ENCODE measurements at regions not wholly inside any gene's neighbourhood (a gene's known extent, or its start where the extent isn't known, plus 50 kb on each side); places are given as distances from the start of the nearest gene placed in this dataset.

DNA sequence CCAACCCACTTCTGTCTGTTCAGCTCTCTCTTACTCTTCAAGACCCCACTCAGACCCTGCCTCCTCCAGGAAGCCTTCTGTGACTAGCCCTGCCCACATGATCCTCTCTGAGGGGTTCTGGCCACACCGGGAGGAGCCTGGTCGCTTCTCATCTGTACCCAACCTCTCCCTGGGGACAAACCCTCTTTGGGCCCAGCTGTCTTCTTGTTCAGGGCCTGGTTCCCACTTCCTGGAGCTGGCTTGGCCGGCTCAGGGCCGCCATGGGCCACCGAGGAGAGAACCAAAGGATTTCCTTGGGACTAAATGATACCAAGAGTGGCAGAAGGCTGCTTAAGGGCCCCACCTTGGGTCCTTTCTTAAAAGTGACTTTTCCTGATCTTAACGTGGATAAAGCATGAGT is 124.7 kb upstream of the ZBTB40 start:
- no peak for DNase-seq
- H3K4me1 Mint-ChIP-seq: no peaks in the 10 kb centered on the region

DNA sequence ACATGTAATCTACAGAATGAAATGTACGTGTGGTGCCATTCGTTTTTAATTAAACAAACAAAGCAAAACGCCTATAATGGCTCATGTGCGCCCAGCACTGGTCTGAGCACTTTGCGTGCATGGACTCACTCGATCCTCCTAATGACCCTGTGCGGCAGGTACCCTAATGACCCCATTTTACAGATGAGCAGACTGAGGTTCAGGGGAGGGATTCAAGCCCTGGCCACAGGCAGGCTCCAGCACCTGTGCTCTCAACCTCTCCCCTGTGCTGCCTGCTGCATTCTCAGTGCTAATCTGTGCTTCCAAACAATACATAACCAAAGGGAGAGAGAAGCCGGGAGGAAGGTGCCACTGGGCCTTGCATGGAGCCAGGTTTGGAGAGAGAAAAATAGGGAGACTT is 124.2 kb upstream of the ZBTB40 start:
- Mint-ChIP-seq H3K27ac (no peak overlapping the region), H3K4me1 (no peaks in the 10 kb centered on the region), H3K27me3 (peaks cover 4% of the 10 kb centered on the region), H3K9me3 (ENCODE audit: insufficient read depth) (no peaks in the 10 kb centered on the region), H3K4me3 (no peak overlapping the region)
- Histone ChIP-seq H3K4me2 (replicated peaks; ENCODE audit: low read depth, low read length, poor library complexity, severe bottlenecking) (no peak overlapping the region), H3K9ac (ENCODE audit: low read length) (no peak overlapping the region), H3K36me3 (replicated peaks in 1 of 2; ENCODE audit: control extremely low read depth in 1 of 2, control insufficient read depth in 1 of 2, extremely low read depth in 1 of 2, insufficient read depth in 2 of 2, low read length in 1 of 2) (no peaks in the 10 kb centered on the region), H3K79me2 (ENCODE audit: control insufficient read depth, insufficient read depth, low read length) (no peaks in the 10 kb centered on the region), H3K27me3 (replicated peaks in 1 of 4; ENCODE audit: control extremely low read depth in 1 of 4, control insufficient read depth in 3 of 4, insufficient read depth in 4 of 4, low read length in 3 of 4) (peaks cover 0 to 2% (median 0%) of the 10 kb centered on the region in 4 experiments), H4K20me1 (ENCODE audit: control insufficient read depth, insufficient read depth, low read length, poor library complexity, severe bottlenecking) (no peaks in the 10 kb centered on the region), H3K4me1 (ENCODE audit: control insufficient read depth in 2 of 2, insufficient read depth in 2 of 2, low read length in 2 of 2) (no peaks in the 10 kb centered on the region), H3K4me3 (ENCODE audit: control extremely low read depth in 1 of 5, extremely low read depth in 1 of 5, insufficient read depth in 1 of 5, low read depth in 2 of 5, low read length in 4 of 5) (no peak overlapping the region), H2AFZ (ENCODE audit: insufficient read depth, low read depth, low read length, poor library complexity, severe bottlenecking) (no peak overlapping the region), H3K9me3 (ENCODE audit: control extremely low read depth in 1 of 3, control insufficient read depth in 2 of 3, insufficient read depth in 1 of 3, low read length in 2 of 3) (no peaks in the 10 kb centered on the region), H3K27ac (ENCODE audit: low read length in 2 of 2) (no peak overlapping the region)
- DNase-seq: no peak
- intact Hi-C loops (cut with micrococcal nuclease): no loop called here
- no peak for TF ChIP-seq EZH2 (IDR thresholded peaks at IDR 0.05; ENCODE audit: borderline replicate concordance, insufficient read depth, low read depth, low read length, poor library complexity, severe bottlenecking)
- TF ChIP-seq, protein P1, sequence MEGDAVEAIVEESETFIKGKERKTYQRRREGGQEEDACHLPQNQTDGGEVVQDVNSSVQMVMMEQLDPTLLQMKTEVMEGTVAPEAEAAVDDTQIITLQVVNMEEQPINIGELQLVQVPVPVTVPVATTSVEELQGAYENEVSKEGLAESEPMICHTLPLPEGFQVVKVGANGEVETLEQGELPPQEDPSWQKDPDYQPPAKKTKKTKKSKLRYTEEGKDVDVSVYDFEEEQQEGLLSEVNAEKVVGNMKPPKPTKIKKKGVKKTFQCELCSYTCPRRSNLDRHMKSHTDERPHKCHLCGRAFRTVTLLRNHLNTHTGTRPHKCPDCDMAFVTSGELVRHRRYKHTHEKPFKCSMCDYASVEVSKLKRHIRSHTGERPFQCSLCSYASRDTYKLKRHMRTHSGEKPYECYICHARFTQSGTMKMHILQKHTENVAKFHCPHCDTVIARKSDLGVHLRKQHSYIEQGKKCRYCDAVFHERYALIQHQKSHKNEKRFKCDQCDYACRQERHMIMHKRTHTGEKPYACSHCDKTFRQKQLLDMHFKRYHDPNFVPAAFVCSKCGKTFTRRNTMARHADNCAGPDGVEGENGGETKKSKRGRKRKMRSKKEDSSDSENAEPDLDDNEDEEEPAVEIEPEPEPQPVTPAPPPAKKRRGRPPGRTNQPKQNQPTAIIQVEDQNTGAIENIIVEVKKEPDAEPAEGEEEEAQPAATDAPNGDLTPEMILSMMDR (IDR thresholded peaks at IDR 0.05): no peak
- ATAC-seq (ENCODE audit: low read depth): no peak
- CTCF ChIA-PET: no interaction called here
- WGBS (ENCODE audit: insufficient coverage): 95% methylated on average over 7 of the region's 8 CpGs
- POLR2A ChIA-PET: no interaction called here

More for the DNA sequence above, 124.7 kb upstream of the ZBTB40 start:
- peaks cover 4% of the 10 kb centered on the region for H3K27me3 Mint-ChIP-seq
- ATAC-seq (ENCODE audit: low read depth): no peak
- H3K4me3 Mint-ChIP-seq: no peak overlapping the region
- WGBS (ENCODE audit: insufficient coverage): 66% methylated on average over 6 of the region's 6 CpGs
- Histone ChIP-seq H3K9ac (ENCODE audit: low read length) (no peak overlapping the region), H3K27me3 (replicated peaks in 1 of 4; ENCODE audit: control extremely low read depth in 1 of 4, control insufficient read depth in 3 of 4, insufficient read depth in 4 of 4, low read length in 3 of 4) (peaks cover 0 to 2% (median 0%) of the 10 kb centered on the region in 4 experiments), H3K9me3 (ENCODE audit: control extremely low read depth in 1 of 3, control insufficient read depth in 2 of 3, insufficient read depth in 1 of 3, low read length in 2 of 3) (peaks cover 0 to under 1% (median 0%) of the 10 kb centered on the region in 3 donors), H3K4me2 (replicated peaks; ENCODE audit: low read depth, low read length, poor library complexity, severe bottlenecking) (no peak overlapping the region), H4K20me1 (ENCODE audit: control insufficient read depth, insufficient read depth, low read length, poor library complexity, severe bottlenecking) (no peaks in the 10 kb centered on the region), H3K27ac (ENCODE audit: low read length in 2 of 2) (no peak overlapping the region), H3K79me2 (ENCODE audit: control insufficient read depth, insufficient read depth, low read length) (no peaks in the 10 kb centered on the region), H2AFZ (ENCODE audit: insufficient read depth, low read depth, low read length, poor library complexity, severe bottlenecking) (no peak overlapping the region), H3K4me1 (ENCODE audit: control insufficient read depth in 2 of 2, insufficient read depth in 2 of 2, low read length in 2 of 2) (no peaks in the 10 kb centered on the region), H3K4me3 (ENCODE audit: control extremely low read depth in 1 of 5, extremely low read depth in 1 of 5, insufficient read depth in 1 of 5, low read depth in 2 of 5, low read length in 4 of 5) (no peak overlapping the region), H3K36me3 (replicated peaks in 1 of 2; ENCODE audit: control extremely low read depth in 1 of 2, control insufficient read depth in 1 of 2, extremely low read depth in 1 of 2, insufficient read depth in 2 of 2, low read length in 1 of 2) (no peaks in the 10 kb centered on the region)
- POLR2A ChIA-PET: no interaction called here
- CTCF ChIA-PET: no interaction called here
- no peaks in the 10 kb centered on the region for H3K9me3 Mint-ChIP-seq (ENCODE audit: insufficient read depth)
- intact Hi-C loops (cut with micrococcal nuclease): no loop called here
- TF ChIP-seq, protein P1 (IDR thresholded peaks at IDR 0.05): no peak
- no peak for TF ChIP-seq EZH2 (IDR thresholded peaks at IDR 0.05; ENCODE audit: borderline replicate concordance, insufficient read depth, low read depth, low read length, poor library complexity, severe bottlenecking)
- H3K27ac Mint-ChIP-seq: no peak overlapping the region
